ENCODE measurements at regions not wholly inside any gene's neighbourhood (a gene's known extent, or its start where the extent isn't known, plus 50 kb on each side); places are given as distances from the start of the nearest gene placed in this dataset.

- Mint-ChIP-seq H3K4me1 (peaks cover 67% of the 10 kb centered on the region), H3K4me3 (no peak overlapping the region)
- no peak for DNase-seq
Measured at GRCh38 chr10:17510242-17510908, 56.0 kb upstream of the ST8SIA6 start.

GRCh38 chr10:17507538-17507937, 53.1 kb upstream of the ST8SIA6 start:
- Mint-ChIP-seq H3K27me3 (no peaks in the 10 kb centered on the region), H3K4me3 (no peak overlapping the region), H3K4me1 (peaks cover 84% of the 10 kb centered on the region), H3K36me3 (peaks cover 25% of the 10 kb centered on the region), H3K27ac (peak overlapping the region; percentile 93), H3K9me3 (peaks cover 15% of the 10 kb centered on the region)
- no peak for DNase-seq
- CTCF ChIA-PET, result interaction anchor here (0.9 to 1.2 kb wide), 3 partner anchors 70 to 79 kb away, joined by 3 to 4 read pairs (median 3); no protein-coding TSS in a partner anchor

More at GRCh38 chr10:17510242-17510908, 56.0 kb upstream of the ST8SIA6 start:
- Mint-ChIP-seq H3K27me3 (no peaks in the 10 kb centered on the region), H3K9me3 (peaks cover 17% of the 10 kb centered on the region), H3K36me3 (peaks cover 18% of the 10 kb centered on the region), H3K27ac (peak overlapping the region; percentile 89)
- CTCF ChIA-PET, result interaction anchor here (0.7 kb wide), 1 partner anchor 802 kb away, joined by 3 read pairs; no protein-coding TSS in a partner anchor

- H3K4me3 Mint-ChIP-seq, result peak overlapping the region; percentile 26
- CTCF ChIA-PET, result interaction anchor here (0.7 to 1.2 kb wide), 4 partner anchors 11 to 79 kb away, joined by 3 to 4 read pairs (median 3); no protein-coding TSS in a partner anchor
- no peak for DNase-seq
- H3K36me3 Mint-ChIP-seq, result peaks cover 29% of the 10 kb centered on the region
- peak overlapping the region; percentile 93 for H3K27ac Mint-ChIP-seq
- peaks cover 15% of the 10 kb centered on the region for H3K9me3 Mint-ChIP-seq
- H3K4me1 Mint-ChIP-seq, result peaks cover 79% of the 10 kb centered on the region
- H3K27me3 Mint-ChIP-seq, result no peaks in the 10 kb centered on the region
Measured at GRCh38 chr10:17506856-17507471, 52.6 kb upstream of the ST8SIA6 start.

GRCh38 chr10:17506390-17506789, 52.0 kb upstream of the ST8SIA6 start:
- CTCF ChIA-PET, result interaction anchor here (0.7 to 1.1 kb wide), 3 partner anchors 9 to 75 kb away, joined by 3 read pairs; no protein-coding TSS in a partner anchor
- Mint-ChIP-seq H3K4me3 (peak overlapping the region; percentile 60), H3K27me3 (no peaks in the 10 kb centered on the region), H3K27ac (peak overlapping the region; percentile 93), H3K36me3 (peaks cover 32% of the 10 kb centered on the region), H3K9me3 (peaks cover 15% of the 10 kb centered on the region), H3K4me1 (peaks cover 75% of the 10 kb centered on the region)
- DNase-seq, result no peak

GRCh38 chr10:17504547-17505245, 50.3 kb upstream of the ST8SIA6 start:
- CTCF ChIA-PET, result no interaction called here

More at GRCh38 chr10:17504547-17505245, 50.3 kb upstream of the ST8SIA6 start:
- DNase-seq, result no peak
- H3K27ac Mint-ChIP-seq, result peak overlapping the region; percentile 93
- H3K4me3 Mint-ChIP-seq, result peak overlapping the region; percentile 60
- peaks cover 32% of the 10 kb centered on the region for H3K36me3 Mint-ChIP-seq
- peaks cover 61% of the 10 kb centered on the region for H3K4me1 Mint-ChIP-seq
- peaks cover 15% of the 10 kb centered on the region for H3K9me3 Mint-ChIP-seq
- no peaks in the 10 kb centered on the region for H3K27me3 Mint-ChIP-seq
